Stimulated activated CD8-positive, alpha-beta memory T cell treated with anti-CD3 and anti-CD28 coated beads, Interleukin-7, amount 100 ng/mL, for 4 hours (primary cell): ENCODE measurements at regions not wholly inside any gene's neighbourhood (a gene's known extent, or its start where the extent isn't known, plus 50 kb on each side); places are given as distances from the start of the nearest gene placed in this dataset.
"Not testable (repeated sequence)": the region's sequence is repeated elsewhere in the genome, so short reads cannot be mapped to it uniquely, and the experiment has no call there.

Source experiments
- DNase-seq, 2 donors: peaks; one replicate each; pipeline ENCODE4 v3.0.0-alpha.2; 2020; ENCODE audit warnings: low read depth in 2 of 2

DNA sequence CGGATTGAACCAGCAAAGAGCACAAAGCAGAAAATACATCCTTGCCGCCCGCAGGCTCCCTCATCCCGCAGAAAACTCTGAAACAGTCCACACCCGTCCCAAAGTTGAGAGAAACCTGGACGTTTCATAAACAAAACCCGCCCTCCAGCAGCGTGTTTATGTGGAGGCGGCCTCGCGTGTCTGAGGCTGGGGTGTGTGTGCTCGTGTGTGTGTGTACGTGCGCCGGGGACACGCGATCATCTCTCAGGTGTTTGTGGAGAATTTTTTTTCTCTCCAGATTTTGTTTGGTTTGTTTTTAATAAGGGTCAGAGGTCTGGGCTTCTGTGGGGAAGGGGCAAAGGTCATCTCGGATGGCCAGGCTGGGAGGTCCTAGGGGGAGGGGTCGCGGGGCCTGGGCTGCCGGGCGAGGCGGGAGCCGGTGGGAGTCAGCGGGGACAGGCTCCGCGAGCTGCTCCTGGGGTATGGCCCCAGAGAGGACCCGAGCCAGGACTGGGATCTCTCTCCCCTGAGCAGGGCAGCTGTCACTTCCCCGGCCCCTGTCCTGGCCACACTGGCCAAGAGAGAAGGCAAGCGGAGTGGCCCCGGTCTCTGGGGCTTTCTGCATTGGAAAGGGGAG is 206.4 kb downstream of the C9orf50 start:
- DNase-seq = peak; percentile 21 to 30

DNA sequence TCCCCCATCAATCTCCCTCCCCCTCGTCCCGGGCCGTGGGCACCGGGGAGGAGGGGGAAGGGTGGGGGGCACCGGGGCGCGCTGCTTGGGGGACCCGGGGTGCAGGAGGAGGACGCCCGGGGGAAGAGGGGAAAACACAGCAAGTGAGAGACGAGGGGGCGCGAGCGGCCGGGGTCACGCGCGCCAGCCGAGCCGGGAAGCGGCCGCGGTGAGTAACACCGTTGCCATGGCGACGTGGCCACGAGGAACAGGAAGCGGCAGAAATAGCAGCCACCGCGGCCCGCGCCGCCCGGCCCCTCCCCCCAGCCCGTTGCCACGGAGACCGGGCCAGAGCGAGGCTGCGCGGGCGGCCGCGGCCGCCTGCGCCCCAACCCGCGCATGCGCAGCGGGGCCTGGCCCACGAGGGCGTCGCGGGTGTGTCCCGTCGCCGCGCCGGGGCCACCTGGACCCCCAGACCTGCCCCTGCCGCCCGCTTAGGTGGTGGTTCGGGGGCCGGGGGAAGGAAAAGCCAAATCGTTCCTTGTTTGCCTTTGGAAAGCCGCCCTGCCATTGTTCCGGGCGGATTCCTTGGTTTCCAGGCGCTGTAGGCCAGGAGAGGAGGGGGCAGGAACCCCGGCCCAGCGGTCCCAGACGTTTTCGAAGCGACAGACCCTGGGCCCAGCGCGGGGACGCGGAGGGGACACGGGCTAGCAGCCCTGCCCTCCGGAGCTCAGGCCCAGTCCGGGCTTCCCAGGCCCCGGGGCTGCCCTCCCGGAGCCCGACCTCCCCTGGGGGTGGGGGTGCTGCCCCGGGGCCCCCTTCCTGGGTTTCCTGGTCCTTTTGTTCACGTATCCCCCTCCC is 207.1 kb downstream of the C9orf50 start:
- peak; percentile 96 to 99 for DNase-seq

- DNase-seq = peak in 1 of 2 donors; percentile 12
Observed at GRCh38 chr9:129412814-129413536, 207.9 kb downstream of the C9orf50 start.

DNA sequence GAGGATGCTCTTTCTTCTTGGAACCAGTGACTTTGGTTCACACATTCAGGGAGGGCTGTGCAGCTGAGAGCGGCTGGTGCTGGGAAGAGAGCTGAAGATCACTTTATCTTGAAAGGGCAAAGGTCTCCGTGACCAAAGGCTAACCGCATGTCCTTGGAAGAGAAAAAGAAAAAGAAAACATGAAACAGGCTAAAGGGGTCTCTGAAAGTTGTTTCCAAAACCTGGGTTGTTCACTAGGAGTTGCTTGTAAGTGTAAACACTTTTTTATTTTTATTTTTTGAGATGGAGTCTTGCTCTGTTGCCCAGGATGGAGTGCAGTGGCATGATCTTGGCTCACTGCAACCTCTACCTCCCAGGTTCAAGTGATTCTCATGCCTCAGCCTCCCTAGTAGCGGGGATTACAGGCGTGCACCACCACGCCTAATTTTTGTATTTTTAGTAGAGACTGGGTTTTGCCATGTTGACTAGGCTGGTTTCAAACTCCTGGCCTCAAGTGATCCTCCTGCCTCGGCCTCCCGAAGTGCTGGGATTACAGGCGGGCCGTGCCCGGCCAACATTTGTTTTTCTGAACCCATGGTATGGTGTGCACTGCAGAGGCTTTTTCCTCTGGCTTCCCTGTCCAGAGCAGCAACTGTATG is 208.6 kb downstream of the C9orf50 start:
- not testable (repeated sequence) for DNase-seq

DNA sequence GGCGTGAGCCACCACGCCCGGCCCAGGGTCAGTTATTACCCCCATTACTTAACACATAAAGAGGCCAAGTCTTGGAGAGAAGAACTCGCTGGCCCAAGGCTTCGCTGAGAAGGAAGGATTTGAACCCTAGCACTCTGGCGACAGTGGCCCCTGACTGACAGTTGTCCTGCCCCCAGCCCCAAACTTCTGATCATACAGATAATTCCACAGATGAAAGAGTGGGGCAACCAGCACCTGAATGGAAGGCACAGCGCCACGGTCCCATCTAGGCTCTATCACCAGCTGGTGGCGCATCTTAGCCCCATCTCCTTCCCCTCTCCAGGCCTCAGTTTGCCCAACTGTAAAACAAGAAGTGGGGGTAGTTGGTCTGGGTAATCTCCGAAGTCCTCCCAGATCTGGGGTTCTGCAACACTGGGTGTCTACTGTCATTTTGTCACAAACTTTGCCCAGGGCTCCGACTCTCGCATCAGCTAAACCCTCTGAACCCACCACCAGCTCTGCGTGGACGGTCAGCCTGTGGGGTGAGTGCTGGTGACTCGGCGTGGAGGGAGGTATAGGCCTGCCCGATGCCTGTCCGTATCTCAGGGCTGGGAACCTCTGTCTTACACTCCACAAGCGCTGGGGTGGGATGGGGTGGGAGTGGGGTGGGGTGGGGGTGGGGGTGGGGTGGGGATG is 209.3 kb downstream of the C9orf50 start:
- DNase-seq = no peak

- no peak for DNase-seq
Observed at GRCh38 chr9:129410226-129410625, 210.7 kb downstream of the C9orf50 start.

DNA sequence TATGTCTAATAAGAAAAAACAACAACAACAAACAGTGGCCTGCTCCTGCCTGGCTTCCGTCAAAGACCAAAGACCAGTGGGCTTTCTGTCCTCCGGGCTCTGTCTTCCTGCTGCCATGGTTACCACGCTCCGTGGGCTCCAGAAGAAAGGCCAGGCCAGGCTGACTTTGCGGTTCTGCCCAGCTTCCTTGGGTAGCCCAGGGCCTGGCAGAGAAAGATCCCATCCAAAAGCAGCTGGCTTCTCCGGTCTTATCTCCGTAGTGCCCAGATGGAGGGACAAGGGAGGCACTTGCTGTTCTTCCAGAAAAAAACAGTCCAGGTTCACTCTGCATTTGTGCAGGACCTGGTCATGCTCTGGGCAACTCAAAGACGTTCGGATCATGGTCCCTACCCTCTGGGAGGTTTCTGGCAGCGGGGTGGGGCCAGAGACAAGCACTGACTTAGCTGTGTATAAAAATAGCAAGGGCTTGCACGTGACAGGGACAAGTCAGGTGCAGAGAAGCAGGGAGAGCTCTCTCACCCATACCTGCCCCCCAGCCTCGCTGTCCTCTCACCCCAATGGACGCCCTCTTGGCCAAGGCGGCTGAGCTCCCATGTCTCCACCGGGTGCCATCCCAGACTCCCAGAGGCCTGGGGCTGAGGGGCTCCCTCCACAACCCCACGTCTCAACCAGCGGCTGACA is 212.2 kb downstream of the C9orf50 start:
- DNase-seq = no peak

- no peak for DNase-seq
Observed at GRCh38 chr9:129407905-129408452, 212.9 kb downstream of the C9orf50 start.

DNA sequence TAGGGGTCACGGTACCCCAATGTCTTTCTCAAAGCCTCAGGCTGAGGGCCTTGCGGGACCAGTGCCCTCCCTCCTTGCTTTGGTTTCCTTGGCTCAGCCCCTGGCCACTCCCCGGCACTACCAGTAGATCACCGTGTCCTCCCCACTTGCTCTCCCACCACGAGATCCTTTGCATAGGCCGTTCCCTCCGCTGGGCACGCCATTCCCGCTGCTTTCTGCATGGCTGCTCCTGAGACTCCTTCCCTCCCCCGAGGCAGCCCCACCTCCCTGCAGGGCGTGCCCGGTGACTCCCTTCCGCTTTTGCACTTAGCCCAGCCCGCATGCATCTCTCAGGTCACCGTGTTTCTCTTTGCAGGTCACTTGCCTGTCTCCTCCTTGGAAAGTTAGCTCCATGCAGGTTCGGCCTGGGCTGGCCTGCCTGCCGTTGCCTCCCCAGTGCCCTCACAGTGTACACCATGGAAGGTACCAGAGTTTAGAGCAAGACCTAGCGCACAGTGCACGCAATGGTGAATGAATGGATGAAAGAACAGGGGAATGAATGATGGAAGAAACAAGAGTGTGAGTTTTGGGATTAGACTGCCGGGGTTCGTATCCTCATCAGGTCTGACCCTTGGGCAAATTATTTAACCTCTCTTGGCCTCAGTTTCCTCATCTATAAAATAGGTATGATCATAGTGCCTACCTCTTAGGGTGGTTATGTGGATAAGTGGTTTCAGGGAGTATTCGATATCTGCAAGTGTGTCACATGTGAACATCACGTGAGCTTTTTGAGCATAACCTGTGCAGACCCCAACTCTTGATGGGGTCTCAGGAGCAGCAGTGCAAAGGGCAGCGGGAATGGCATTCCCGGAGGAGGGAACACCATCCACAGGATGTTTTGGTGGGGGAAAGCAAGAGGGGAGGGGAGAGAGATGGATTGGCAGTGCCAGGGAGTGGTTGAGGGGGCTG is 214.3 kb downstream of the C9orf50 start:
- no peak for DNase-seq

GRCh38 chr9:129405827-129406213 is 215.1 kb downstream of the C9orf50 start:
- DNase-seq = no peak

GRCh38 chr9:129405089-129405826 is 215.6 kb downstream of the C9orf50 start:
- DNase-seq = no peak

GRCh38 chr9:129404621-129405020 is 216.3 kb downstream of the C9orf50 start:
- no peak for DNase-seq

- no peak for DNase-seq
Observed at GRCh38 chr9:129403779-129404620, 216.9 kb downstream of the C9orf50 start.

DNA sequence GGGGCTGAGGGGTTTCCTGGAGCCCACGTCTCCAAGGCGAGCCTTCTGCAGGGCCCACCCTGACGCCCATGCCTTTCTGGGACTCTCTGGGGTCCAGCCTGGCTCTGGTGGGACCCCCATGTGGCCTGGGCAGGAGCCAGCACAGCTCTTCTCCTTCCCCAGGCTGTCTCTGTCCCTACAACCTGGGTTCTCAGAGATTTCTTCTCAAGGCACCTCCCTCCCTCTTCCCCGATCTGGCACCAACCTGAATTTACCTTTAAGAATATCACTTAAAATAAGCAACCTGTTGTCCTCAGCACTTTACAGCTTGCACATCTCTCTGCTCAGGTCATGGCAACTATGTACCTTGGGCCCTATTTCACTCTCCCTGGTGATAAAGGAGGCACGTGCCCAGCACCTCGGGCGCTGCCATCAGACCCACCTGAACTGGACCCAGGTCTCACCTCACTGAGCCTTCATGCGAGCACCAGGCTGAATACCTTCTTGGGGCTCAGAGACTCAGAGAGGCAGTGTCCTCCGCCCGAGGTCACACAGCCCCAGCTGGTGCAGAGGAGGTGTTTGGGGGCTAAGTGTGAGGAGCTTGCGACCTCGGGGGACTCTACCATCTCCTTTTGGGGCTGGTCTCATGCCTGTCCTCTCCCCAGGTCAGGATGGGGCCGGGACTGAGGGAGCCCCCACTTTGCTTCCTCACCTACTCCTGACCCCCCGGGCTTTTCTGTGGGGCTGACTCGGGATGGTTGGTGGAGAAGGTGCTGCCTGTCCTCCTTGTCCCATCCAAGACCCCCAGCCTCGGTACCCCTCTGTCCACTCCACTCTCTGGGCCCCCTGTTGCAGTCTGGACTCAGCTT is 217.7 kb downstream of the C9orf50 start:
- no peak for DNase-seq

- DNase-seq = no peak
Observed at GRCh38 chr9:129402371-129402739, 218.5 kb downstream of the C9orf50 start.

GRCh38 chr9:129401623-129402370 is 219.1 kb downstream of the C9orf50 start:
- no peak for DNase-seq
